IMR-90 (cell line): ENCODE measurements at regions not wholly inside any gene's neighbourhood (a gene's known extent, or its start where the extent isn't known, plus 50 kb on each side); places are given as distances from the start of the nearest gene placed in this dataset.

Source experiments
- ATAC-seq: fragments of 200-7000 bp; cut with Tn5 transposase; 2 replicates; pipeline ENCODE4 v1.9.1; 2020; ENCODE audit warnings: low read depth, mild to moderate bottlenecking, moderate library complexity
- BruUV-seq: library from RNA; stranded (reverse); fragments of 400-500 nt; replicated peaks from 2 replicates; lab custom pipeline; 2021; lab: Mats Ljungman, UMichigan
- CTCF ChIA-PET: fragments of 300-600 bp; formaldehyde crosslinking; extraction: SDS; loops from one replicate; lab custom pipeline; 2021; ENCODE audit warnings: antibody characterized with exemption; lab: Yijun Ruan, JAX
- POLR2A ChIA-PET: fragments of 300-600 bp; sonication (Branson Sonifier 250); formaldehyde crosslinking; loops from one replicate; lab custom pipeline; 2022; ENCODE audit warnings: antibody characterized with exemption; ENCODE audit not compliant: unreplicated experiment; lab: Charles Lee
- DNase-seq: peaks from one replicate; pipeline ENCODE4 v3.0.0; 2013
- H2AFZ ChIP-seq: replicated peaks from 2 replicates; pipeline ENCODE3; 2013; ENCODE audit warnings: low read length, mild to moderate bottlenecking; ENCODE audit not compliant: poor library complexity
- H2AK5ac ChIP-seq: 2 replicates; pipeline ENCODE4 v1.6.1; 2013; ENCODE audit warnings: low read depth, low read length, inconsistent platforms
- H2AK9ac ChIP-seq: replicated peaks from 2 replicates; pipeline ENCODE3; 2013; ENCODE audit warnings: mild to moderate bottlenecking, low read depth, low read length, moderate library complexity; ENCODE audit not compliant: poor library complexity
- H2BK120ac ChIP-seq: 2 replicates; pipeline ENCODE4 v1.6.1; 2013; ENCODE audit warnings: low read depth, low read length, inconsistent platforms
- H2BK15ac ChIP-seq: 3 replicates; pipeline ENCODE4 v1.6.1; 2013; ENCODE audit warnings: low read depth, low read length, inconsistent platforms
- H2BK20ac ChIP-seq: 2 replicates; pipeline ENCODE4 v1.6.1; 2013; ENCODE audit warnings: low read depth, mild to moderate bottlenecking, inconsistent platforms, low read length, moderate library complexity
- H2BK5ac ChIP-seq: 2 replicates; pipeline ENCODE4 v1.6.1; 2013; ENCODE audit warnings: mild to moderate bottlenecking, low read depth, low read length, inconsistent platforms; ENCODE audit not compliant: poor library complexity, severe bottlenecking
- H3K14ac ChIP-seq: replicated peaks from 2 replicates; pipeline ENCODE4 v1.6.1; 2013; ENCODE audit warnings: low read depth, low read length, inconsistent platforms
- H3K18ac ChIP-seq: 2 replicates; pipeline ENCODE4 v1.6.1; 2013; ENCODE audit warnings: low read depth, low read length, control low read depth
- H3K23ac ChIP-seq: 2 replicates; pipeline ENCODE4 v1.6.1; 2013; ENCODE audit warnings: low read depth, low read length, inconsistent platforms
- H3K27ac ChIP-seq: 2 replicates; pipeline ENCODE4 v1.5.1; 2013; ENCODE audit warnings: mild to moderate bottlenecking, control low read depth, low read length; ENCODE audit not compliant: insufficient read depth
- H3K27me3 ChIP-seq: 2 replicates; pipeline ENCODE4 v1.6.1; 2013; ENCODE audit warnings: low read length; ENCODE audit not compliant: control insufficient read depth, insufficient read depth
- H3K36me3 ChIP-seq: 2 replicates; pipeline ENCODE4 v1.6.1; 2013; ENCODE audit warnings: low read length, mixed read lengths; ENCODE audit not compliant: control insufficient read depth, insufficient read depth
- H3K4ac ChIP-seq: 2 replicates; pipeline ENCODE4 v1.6.1; 2013; ENCODE audit warnings: low read depth, low read length, inconsistent platforms
- H3K4me1 ChIP-seq: 2 replicates; pipeline ENCODE4 v1.6.1; 2013; ENCODE audit warnings: low read length, mixed read lengths; ENCODE audit not compliant: control insufficient read depth, insufficient read depth
- H3K4me2 ChIP-seq: 2 replicates; pipeline ENCODE4 v1.6.1; 2013; ENCODE audit warnings: low read depth, mild to moderate bottlenecking, control low read depth, low read length, moderate library complexity
- H3K4me3 ChIP-seq: 2 replicates; pipeline ENCODE4 v1.5.1; 2013; ENCODE audit warnings: low read depth, mild to moderate bottlenecking, control low read depth, low read length, moderate library complexity; ENCODE audit not compliant: insufficient read depth
- H3K56ac ChIP-seq: 2 replicates; pipeline ENCODE4 v1.6.1; 2013; ENCODE audit warnings: low read length, inconsistent platforms; ENCODE audit not compliant: insufficient read depth; ENCODE audit errors: extremely low read depth
- H3K79me1 ChIP-seq, 2 experiments: 2 replicates each; pipeline ENCODE4 v1.6.1; 2013; ENCODE audit warnings: low read length in 2 of 2, inconsistent platforms in 1 of 2, low read depth in 1 of 2
- H3K9ac ChIP-seq: 2 replicates; pipeline ENCODE4 v1.6.1; 2013; ENCODE audit warnings: low read depth, low read length, control low read depth
- H3K9me1 ChIP-seq: 2 replicates; pipeline ENCODE4 v1.6.1; 2013; ENCODE audit warnings: low read length, inconsistent platforms; ENCODE audit not compliant: insufficient read depth
- H3K9me3 ChIP-seq: 2 replicates; pipeline ENCODE4 v1.6.1; 2013; ENCODE audit warnings: low read length; ENCODE audit not compliant: control insufficient read depth, insufficient read depth
- H4K20me1 ChIP-seq: 2 replicates; pipeline ENCODE4 v1.6.1; 2013; ENCODE audit warnings: low read length, inconsistent platforms; ENCODE audit not compliant: insufficient read depth
- H4K5ac ChIP-seq: 2 replicates; pipeline ENCODE4 v1.6.1; 2013; ENCODE audit warnings: mild to moderate bottlenecking, low read depth, low read length, control low read depth
- H4K8ac ChIP-seq, 2 experiments: 2 replicates each; pipeline ENCODE4 v1.6.1; 2013; ENCODE audit warnings: low read depth in 2 of 2, low read length in 2 of 2, control low read depth in 1 of 2, inconsistent platforms in 1 of 2
- H4K91ac ChIP-seq: 2 replicates; pipeline ENCODE4 v1.6.1; 2013; ENCODE audit warnings: low read depth, low read length, inconsistent platforms; ENCODE audit not compliant: insufficient read depth
- CEBPB ChIP-seq: IDR thresholded peaks from 2 replicates; pipeline ENCODE4 v1.6.1; 2012; ENCODE audit warnings: low read depth, low read length, improper control_type of control experiment
- CTCF ChIP-seq: conservative IDR thresholded peaks from 2 replicates; pipeline ENCODE4 v1.5.1; 2012; ENCODE audit warnings: mild to moderate bottlenecking, low read depth, low read length, improper control_type of control experiment
- FOS ChIP-seq: fragments of 150-350 bp; IDR thresholded peaks from 2 replicates; pipeline ENCODE4 v1.6.1; 2016; ENCODE audit warnings: low read depth, low read length
- NFE2L2 ChIP-seq: fragments of 150-350 bp; IDR thresholded peaks from 2 replicates; pipeline ENCODE4 v1.6.1; 2016; ENCODE audit warnings: low read depth, mild to moderate bottlenecking, low read length
- RFX5 ChIP-seq: IDR thresholded peaks from 2 replicates; pipeline ENCODE4 v1.8.0; 2012; ENCODE audit warnings: low read depth, mild to moderate bottlenecking, low read length, moderate library complexity
- WGBS, 2 experiments: methylation state at CpG; one replicate each; pipeline versions ENCODE4 v1.1.5 to v1.1.7; 2013; ENCODE audit warnings: missing lambda C conversion rate in 2 of 2; ENCODE audit not compliant: insufficient read length in 1 of 2; ENCODE audit errors: extremely low coverage in 2 of 2; 5-methylcytosine and 5-hydroxymethylcytosine counted together
- dilution Hi-C: fragments of 300-500 bp; cut with HindIII; formaldehyde crosslinking; loops from one replicate; pipeline ENCODE4 v1.14.3; 2018; ENCODE audit warnings: low sequenced_read_pairs; ENCODE audit not compliant: unreplicated experiment
- in situ Hi-C: fragments of 300-500 bp; cut with MboI; formaldehyde crosslinking; loops from 3 replicates; pipeline ENCODE4 v1.14.3; 2019; ENCODE audit warnings: low sequenced_read_pairs, inconsistent platforms, mixed read lengths
- intact Hi-C: fragments of 100-400 bp; cut with micrococcal nuclease; formaldehyde crosslinking; loops from 2 replicates; pipeline ENCODE4 v1.10.0; 2022

- no TSS peak for BruUV-seq
- H3K4me3 ChIP-seq, result no peak overlapping the region
- no peak overlapping the region for H2AFZ ChIP-seq
- no peak for DNase-seq
- 60% methylated on average over 1 of the region's 6 CpGs; no CpG with 5 or more reads in 1 of the 2 experiments for WGBS, 2 experiments
- no peaks in the 10 kb centered on the region for H3K9me1 ChIP-seq
- no peaks in the 10 kb centered on the region for H3K4me1 ChIP-seq
- H3K27me3 ChIP-seq, result peaks cover 2% of the 10 kb centered on the region
- H2AK5ac ChIP-seq, result no peak overlapping the region
- H3K79me1 ChIP-seq, result no peaks in the 10 kb centered on the region
- no peak overlapping the region for H2BK120ac ChIP-seq
- H3K18ac ChIP-seq, result no peak overlapping the region
- ATAC-seq, result no peak
- no peak overlapping the region for H3K9ac ChIP-seq
- no peak overlapping the region for H4K5ac ChIP-seq
- H3K4ac ChIP-seq, result no peak overlapping the region
- H3K9me3 ChIP-seq, result no peaks in the 10 kb centered on the region
- no peaks in the 10 kb centered on the region for H4K20me1 ChIP-seq
- H3K4me2 ChIP-seq, result no peak overlapping the region
- TF ChIP-seq FOS (no peak), RFX5 (no peak), CEBPB (no peak), CTCF (no peak), NFE2L2 (no peak)
- intact Hi-C loops (no loop called here), in situ Hi-C loops (no loop called here), dilution Hi-C loops (no loop called here)
- H3K14ac ChIP-seq, result no peak overlapping the region
- H2BK15ac ChIP-seq, result no peak overlapping the region
- H3K56ac ChIP-seq, result no peak overlapping the region
- H4K91ac ChIP-seq, result no peak overlapping the region
- no peak overlapping the region for H4K8ac ChIP-seq
- H2BK20ac ChIP-seq, result no peak overlapping the region
- ChIA-PET CTCF (no interaction called here), POLR2A (no interaction called here)
- no peak overlapping the region for H2BK5ac ChIP-seq
- H3K23ac ChIP-seq, result no peak overlapping the region
- no peak overlapping the region for H3K27ac ChIP-seq
- no peak overlapping the region for H2AK9ac ChIP-seq
- no peaks in the 10 kb centered on the region for H3K36me3 ChIP-seq
Observed at GRCh38 chr1:229991724-229992333, 75.2 kb upstream of the GALNT2 start.
